ENCODE measurements at regions not wholly inside any gene's neighbourhood (a gene's known extent, or its start where the extent isn't known, plus 50 kb on each side); places are given as distances from the start of the nearest gene placed in this dataset.

- peak in 1 of 5 donors; percentile 7 for DNase-seq
- Histone ChIP-seq H3K9me3 (no peaks in the 10 kb centered on the region), H3K4me1 (ENCODE audit: insufficient read depth) (no peaks in the 10 kb centered on the region), H3K4me3 (no peak overlapping the region), H3K36me3 (no peaks in the 10 kb centered on the region), H3K27ac (no peak overlapping the region), H3K27me3 (no peaks in the 10 kb centered on the region)
- WGBS, 3 donors: 52 to 56% (median 53%) methylated on average over 7 of the region's 7 CpGs
- TF ChIP-seq, protein P1, sequence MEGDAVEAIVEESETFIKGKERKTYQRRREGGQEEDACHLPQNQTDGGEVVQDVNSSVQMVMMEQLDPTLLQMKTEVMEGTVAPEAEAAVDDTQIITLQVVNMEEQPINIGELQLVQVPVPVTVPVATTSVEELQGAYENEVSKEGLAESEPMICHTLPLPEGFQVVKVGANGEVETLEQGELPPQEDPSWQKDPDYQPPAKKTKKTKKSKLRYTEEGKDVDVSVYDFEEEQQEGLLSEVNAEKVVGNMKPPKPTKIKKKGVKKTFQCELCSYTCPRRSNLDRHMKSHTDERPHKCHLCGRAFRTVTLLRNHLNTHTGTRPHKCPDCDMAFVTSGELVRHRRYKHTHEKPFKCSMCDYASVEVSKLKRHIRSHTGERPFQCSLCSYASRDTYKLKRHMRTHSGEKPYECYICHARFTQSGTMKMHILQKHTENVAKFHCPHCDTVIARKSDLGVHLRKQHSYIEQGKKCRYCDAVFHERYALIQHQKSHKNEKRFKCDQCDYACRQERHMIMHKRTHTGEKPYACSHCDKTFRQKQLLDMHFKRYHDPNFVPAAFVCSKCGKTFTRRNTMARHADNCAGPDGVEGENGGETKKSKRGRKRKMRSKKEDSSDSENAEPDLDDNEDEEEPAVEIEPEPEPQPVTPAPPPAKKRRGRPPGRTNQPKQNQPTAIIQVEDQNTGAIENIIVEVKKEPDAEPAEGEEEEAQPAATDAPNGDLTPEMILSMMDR (IDR thresholded peaks at IDR 0.05): no peak
- no peak for TF ChIP-seq POLR2A (IDR thresholded peaks at IDR 0.05)
- no peak for TF ChIP-seq EP300 (IDR thresholded peaks at IDR 0.05)
- intact Hi-C loops (cut with DNase I): no loop called here
These were observed 220.3 kb upstream of the LINGO1 start for GRCh38 chr15:77853008-77853328.

GRCh38 chr15:77852241-77853007 is 219.7 kb upstream of the LINGO1 start:
- WGBS, 3 donors: 51 to 58% (median 53%) methylated on average over 23 of the region's 23 CpGs
- H3K27me3 ChIP-seq: no peaks in the 10 kb centered on the region
- no peaks in the 10 kb centered on the region for H3K36me3 ChIP-seq
- no peak overlapping the region for H3K27ac ChIP-seq
- H3K4me3 ChIP-seq: no peak overlapping the region
- no peaks in the 10 kb centered on the region for H3K4me1 ChIP-seq (ENCODE audit: insufficient read depth)
- no peaks in the 10 kb centered on the region for H3K9me3 ChIP-seq
- peak in 1 of 5 donors; percentile 18 for DNase-seq
- TF ChIP-seq, protein P1 (IDR thresholded peaks at IDR 0.05): no peak
- TF ChIP-seq EP300 (IDR thresholded peaks at IDR 0.05): no peak
- TF ChIP-seq POLR2A (IDR thresholded peaks at IDR 0.05): no peak
- intact Hi-C loops (cut with DNase I): no loop called here

DNA sequence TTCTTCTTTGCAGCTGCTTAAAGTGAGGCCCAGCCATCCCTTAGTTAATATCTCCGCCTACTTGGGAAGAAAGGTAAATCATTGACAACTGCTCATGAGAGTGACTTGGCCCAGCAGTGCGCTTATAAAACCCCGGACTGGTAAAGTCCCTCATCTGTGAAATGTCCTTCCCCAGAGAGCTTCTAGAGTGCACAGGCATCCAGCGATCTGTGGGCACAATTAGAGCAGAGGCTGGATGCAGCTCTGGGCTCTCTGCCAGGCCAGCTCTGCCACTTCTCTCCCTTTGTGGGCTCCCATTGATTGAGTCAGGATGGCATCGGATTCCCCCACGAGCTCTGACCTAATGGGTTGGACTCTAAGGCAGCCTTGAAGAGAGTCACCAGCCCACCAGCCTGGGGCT is 219.0 kb upstream of the LINGO1 start:
- H3K36me3 ChIP-seq: no peaks in the 10 kb centered on the region
- no peak overlapping the region for H3K27ac ChIP-seq
- peak in 1 of 5 donors; percentile 13 for DNase-seq
- H3K4me1 ChIP-seq (ENCODE audit: insufficient read depth): no peaks in the 10 kb centered on the region
- no peak overlapping the region for H3K4me3 ChIP-seq
- WGBS, 3 donors: 55 to 68% (median 68%) methylated on average over 6 of the region's 6 CpGs
- H3K27me3 ChIP-seq: no peaks in the 10 kb centered on the region
- H3K9me3 ChIP-seq: no peaks in the 10 kb centered on the region
- TF ChIP-seq, protein P1 (IDR thresholded peaks at IDR 0.05): no peak
- TF ChIP-seq POLR2A (IDR thresholded peaks at IDR 0.05) (no peak), EP300 (IDR thresholded peaks at IDR 0.05) (no peak)
- intact Hi-C loops (cut with DNase I): no loop called here

DNA sequence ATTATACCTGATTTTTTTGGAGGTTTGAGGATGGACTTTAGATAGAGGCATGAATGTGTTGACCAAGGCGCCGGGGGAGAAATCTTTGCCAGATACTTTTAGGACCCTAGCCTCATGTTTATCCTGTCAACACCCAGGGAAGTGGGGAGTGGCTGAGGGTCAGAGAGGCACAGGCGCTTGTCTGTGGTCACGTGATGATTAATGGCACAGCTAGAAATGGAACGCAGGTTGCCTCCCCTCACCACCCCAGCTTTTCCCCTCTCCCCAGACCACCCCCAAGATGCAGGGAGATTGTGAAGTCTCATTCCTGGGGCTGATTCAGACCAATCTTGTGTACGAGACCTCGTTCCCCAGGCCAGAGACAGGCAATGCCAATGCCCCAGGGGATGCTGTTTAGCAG is 218.4 kb upstream of the LINGO1 start:
- Histone ChIP-seq H3K9me3 (no peaks in the 10 kb centered on the region), H3K4me3 (no peak overlapping the region), H3K36me3 (no peaks in the 10 kb centered on the region), H3K27me3 (no peaks in the 10 kb centered on the region), H3K4me1 (ENCODE audit: insufficient read depth) (no peaks in the 10 kb centered on the region), H3K27ac (no peak overlapping the region)
- WGBS, 3 donors: 42 to 48% (median 44%) methylated on average over 7 of the region's 7 CpGs
- intact Hi-C loops (cut with DNase I): no loop called here
- DNase-seq: no peak
- TF ChIP-seq, protein P1 (IDR thresholded peaks at IDR 0.05): no peak
- no peak for TF ChIP-seq EP300 (IDR thresholded peaks at IDR 0.05)
- TF ChIP-seq POLR2A (IDR thresholded peaks at IDR 0.05): no peak

Measured in ovary (tissue), 7 donors.